Cardiac muscle cell (in vitro differentiated cells and primary cell): ENCODE measurements at regions not wholly inside any gene's neighbourhood (a gene's known extent, or its start where the extent isn't known, plus 50 kb on each side); places are given as distances from the start of the nearest gene placed in this dataset.

Experiments
- DNase-seq, 2 donors: peaks; one replicate each; pipeline versions ENCODE4 v3.0.0 to v3.0.0-alpha.2; 2010 to 2017; ENCODE audit warnings: low read depth in 1 of 2, low spot score in 1 of 2
- H3K27ac ChIP-seq: fragments of 200-600 bp; sonication (generic); 2 replicates; pipeline ENCODE4 v1.5.1; 2016
- H3K27me3 ChIP-seq: fragments of 200-600 bp; sonication (generic); 2 replicates; pipeline ENCODE4 v1.6.0; 2016; ENCODE audit warnings: control low read depth
- H3K36me3 ChIP-seq: fragments of 200-600 bp; sonication (generic); 2 replicates; pipeline ENCODE4 v1.5.1; 2016; ENCODE audit warnings: control low read depth
- H3K4me1 ChIP-seq: fragments of 200-600 bp; sonication (generic); 2 replicates; pipeline ENCODE4 v1.8.1; 2017; ENCODE audit warnings: low read depth, mild to moderate bottlenecking, mixed run types
- H3K4me3 ChIP-seq: fragments of 200-600 bp; sonication (generic); 2 replicates; pipeline ENCODE4 v1.5.1; 2016; ENCODE audit warnings: mild to moderate bottlenecking
- H3K9me3 ChIP-seq: fragments of 200-600 bp; sonication (generic); 2 replicates; pipeline ENCODE4 v1.5.1; 2017; ENCODE audit warnings: low read depth, mild to moderate bottlenecking, control low read depth
- TF ChIP-seq, protein P1 (sequence below): IDR thresholded peaks from 2 replicates; pipeline ENCODE4 v1.5.1; 2012; ENCODE audit warnings: low read depth, mild to moderate bottlenecking, low read length

GRCh38 chr5:20224966-20225365 is 237.0 kb upstream of the CDH18 start:
- H3K27me3 ChIP-seq = no peaks in the 10 kb centered on the region
- H3K27ac ChIP-seq = no peak overlapping the region
- H3K4me1 ChIP-seq = no peaks in the 10 kb centered on the region
- TF ChIP-seq, protein P1, sequence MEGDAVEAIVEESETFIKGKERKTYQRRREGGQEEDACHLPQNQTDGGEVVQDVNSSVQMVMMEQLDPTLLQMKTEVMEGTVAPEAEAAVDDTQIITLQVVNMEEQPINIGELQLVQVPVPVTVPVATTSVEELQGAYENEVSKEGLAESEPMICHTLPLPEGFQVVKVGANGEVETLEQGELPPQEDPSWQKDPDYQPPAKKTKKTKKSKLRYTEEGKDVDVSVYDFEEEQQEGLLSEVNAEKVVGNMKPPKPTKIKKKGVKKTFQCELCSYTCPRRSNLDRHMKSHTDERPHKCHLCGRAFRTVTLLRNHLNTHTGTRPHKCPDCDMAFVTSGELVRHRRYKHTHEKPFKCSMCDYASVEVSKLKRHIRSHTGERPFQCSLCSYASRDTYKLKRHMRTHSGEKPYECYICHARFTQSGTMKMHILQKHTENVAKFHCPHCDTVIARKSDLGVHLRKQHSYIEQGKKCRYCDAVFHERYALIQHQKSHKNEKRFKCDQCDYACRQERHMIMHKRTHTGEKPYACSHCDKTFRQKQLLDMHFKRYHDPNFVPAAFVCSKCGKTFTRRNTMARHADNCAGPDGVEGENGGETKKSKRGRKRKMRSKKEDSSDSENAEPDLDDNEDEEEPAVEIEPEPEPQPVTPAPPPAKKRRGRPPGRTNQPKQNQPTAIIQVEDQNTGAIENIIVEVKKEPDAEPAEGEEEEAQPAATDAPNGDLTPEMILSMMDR = no peak
- H3K36me3 ChIP-seq = no peaks in the 10 kb centered on the region
- no peak for DNase-seq
- H3K9me3 ChIP-seq = no peaks in the 10 kb centered on the region
- H3K4me3 ChIP-seq = no peak overlapping the region

- H3K36me3 ChIP-seq = no peaks in the 10 kb centered on the region
- H3K27me3 ChIP-seq = no peaks in the 10 kb centered on the region
- no peaks in the 10 kb centered on the region for H3K9me3 ChIP-seq
- H3K4me1 ChIP-seq = no peaks in the 10 kb centered on the region
- H3K27ac ChIP-seq = no peak overlapping the region
- peak in 1 of 2 donors; percentile 2 for DNase-seq
- H3K4me3 ChIP-seq = no peak overlapping the region
- TF ChIP-seq, protein P1 = no peak
Observed at GRCh38 chr5:20224046-20224445, 236.0 kb upstream of the CDH18 start.

GRCh38 chr5:20223451-20223850 is 235.5 kb upstream of the CDH18 start:
- TF ChIP-seq, protein P1 = no peak
- Histone ChIP-seq H3K4me3 (no peak overlapping the region), H3K27ac (no peak overlapping the region), H3K27me3 (no peaks in the 10 kb centered on the region), H3K4me1 (no peaks in the 10 kb centered on the region), H3K9me3 (no peaks in the 10 kb centered on the region), H3K36me3 (no peaks in the 10 kb centered on the region)
- DNase-seq = no peak

- TF ChIP-seq, protein P1 = no peak
- Histone ChIP-seq H3K4me1 (no peaks in the 10 kb centered on the region), H3K9me3 (no peaks in the 10 kb centered on the region), H3K36me3 (no peaks in the 10 kb centered on the region), H3K4me3 (no peak overlapping the region), H3K27me3 (no peaks in the 10 kb centered on the region), H3K27ac (no peak overlapping the region)
- no peak for DNase-seq
Observed at GRCh38 chr5:20215257-20215656, 227.3 kb upstream of the CDH18 start.

- H3K27ac ChIP-seq = no peak overlapping the region
- H3K9me3 ChIP-seq = no peaks in the 10 kb centered on the region
- no peaks in the 10 kb centered on the region for H3K27me3 ChIP-seq
- no peak for DNase-seq
- H3K4me3 ChIP-seq = no peak overlapping the region
- H3K36me3 ChIP-seq = no peaks in the 10 kb centered on the region
- H3K4me1 ChIP-seq = no peaks in the 10 kb centered on the region
- TF ChIP-seq, protein P1 = no peak
Observed at GRCh38 chr5:20213803-20214202, 225.8 kb upstream of the CDH18 start.

- no peak for DNase-seq
- H3K4me3 ChIP-seq = no peak overlapping the region
- TF ChIP-seq, protein P1 = no peak
- no peaks in the 10 kb centered on the region for H3K27me3 ChIP-seq
- no peaks in the 10 kb centered on the region for H3K9me3 ChIP-seq
- H3K36me3 ChIP-seq = no peaks in the 10 kb centered on the region
- no peaks in the 10 kb centered on the region for H3K4me1 ChIP-seq
- no peak overlapping the region for H3K27ac ChIP-seq
Observed at GRCh38 chr5:20212701-20213100, 224.7 kb upstream of the CDH18 start.
